Inflammatory macrophage treated with lipopolysaccharide for 4 hours (primary cell): ENCODE measurements at regions not wholly inside any gene's neighbourhood (a gene's known extent, or its start where the extent isn't known, plus 50 kb on each side); places are given as distances from the start of the nearest gene placed in this dataset.

Experiments
- DNase-seq: peaks from one replicate; pipeline ENCODE4 v3.0.0-alpha.2; 2020

DNA sequence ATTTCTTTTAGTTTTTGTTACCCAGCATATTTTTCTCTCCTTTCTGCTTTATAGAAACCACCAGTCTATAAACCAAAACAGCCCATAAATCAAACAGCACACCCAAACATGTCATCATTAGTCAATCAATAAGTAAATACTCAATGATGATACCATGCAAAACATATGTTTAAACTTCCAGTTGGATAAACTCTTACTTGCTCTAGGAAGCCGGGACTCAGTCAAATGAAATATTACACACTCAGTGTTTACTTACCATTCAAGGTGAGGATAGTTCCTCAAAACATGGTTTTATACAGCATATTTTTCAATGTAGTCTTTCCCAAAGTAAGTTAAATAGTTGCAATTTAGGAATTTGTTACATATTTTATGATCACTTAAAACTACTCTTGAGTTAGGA is 343.6 kb upstream of the NXPH2 start:
- no peak for DNase-seq

DNA sequence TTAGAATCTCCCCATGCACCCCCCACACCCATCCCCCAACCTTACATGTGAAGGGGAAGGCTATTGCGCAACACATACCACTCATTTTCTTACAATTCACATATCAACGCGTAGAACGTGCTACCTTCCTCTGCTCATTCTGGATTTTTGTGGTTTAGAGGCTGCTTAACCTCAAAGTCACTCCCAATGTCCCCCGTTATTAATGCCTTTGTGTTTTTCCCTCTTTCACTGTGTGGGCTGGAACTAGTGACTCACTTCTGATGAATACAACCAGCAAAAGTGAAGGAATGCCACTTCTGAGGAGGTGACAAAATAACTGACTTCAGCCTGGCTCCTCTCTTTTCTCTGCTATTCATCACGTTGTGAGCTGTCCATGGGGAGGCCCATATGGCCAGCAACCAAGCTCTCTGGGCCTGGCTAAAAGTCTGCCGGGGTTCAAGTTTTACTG is 342.5 kb upstream of the NXPH2 start:
- DNase-seq, result no peak

DNA sequence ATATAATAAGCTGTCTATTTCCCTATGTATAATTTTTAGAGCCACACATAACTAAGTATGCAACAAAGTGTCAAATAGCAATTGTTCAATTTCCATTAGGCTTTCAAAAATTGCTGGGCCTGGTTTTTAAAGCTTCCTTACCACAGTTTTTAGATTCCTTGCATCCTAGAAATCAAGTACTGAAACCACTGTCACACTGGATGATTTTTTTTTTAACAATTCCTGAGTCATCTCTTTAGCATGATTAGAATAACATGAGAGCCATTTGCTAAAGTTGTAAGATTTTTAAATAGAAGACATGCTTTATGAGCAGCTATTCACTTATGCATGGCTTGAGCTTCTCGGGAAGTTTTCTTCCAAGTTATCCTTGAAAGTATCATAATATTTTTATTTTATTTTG is 319.5 kb upstream of the NXPH2 start:
- no peak for DNase-seq

DNA sequence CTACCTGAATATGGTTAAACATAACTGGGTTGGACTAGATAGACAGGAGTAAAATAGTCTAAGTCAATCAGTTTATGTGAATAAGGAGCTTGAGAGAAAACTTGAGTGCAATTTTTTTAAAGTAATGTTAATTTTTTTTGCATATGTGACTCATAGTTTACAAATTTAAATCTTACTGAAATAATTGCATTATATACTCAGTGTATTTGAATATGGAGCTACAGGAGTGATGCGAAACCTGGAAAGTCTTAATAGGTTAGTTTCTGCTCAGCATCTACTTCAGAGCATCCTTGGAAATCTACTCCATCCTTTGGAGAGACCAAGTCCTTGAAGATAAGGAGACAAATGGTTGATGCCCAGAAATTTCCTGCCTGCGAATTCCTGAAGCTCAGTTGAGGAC is 318.8 kb upstream of the NXPH2 start:
- DNase-seq, result no peak

DNA sequence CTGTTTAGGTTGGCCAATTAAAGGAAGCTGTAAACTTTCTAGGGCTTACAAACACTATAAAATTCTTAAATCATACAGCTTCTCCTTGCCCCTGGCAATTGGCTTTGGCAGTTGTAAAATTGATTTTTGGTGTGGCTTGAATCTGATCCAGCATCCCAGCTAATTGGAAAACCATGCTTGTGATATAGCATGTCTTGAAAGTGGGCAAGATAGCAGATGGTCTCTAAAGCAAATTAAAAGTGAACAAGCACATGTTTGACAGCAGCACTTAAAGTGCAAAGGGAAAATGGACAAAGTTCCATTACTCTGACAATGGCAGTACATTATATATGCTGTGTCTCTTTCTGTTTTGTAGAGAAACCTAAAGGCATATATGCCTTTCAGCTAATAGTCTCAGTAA is 302.9 kb upstream of the NXPH2 start:
- DNase-seq, result no peak

DNA sequence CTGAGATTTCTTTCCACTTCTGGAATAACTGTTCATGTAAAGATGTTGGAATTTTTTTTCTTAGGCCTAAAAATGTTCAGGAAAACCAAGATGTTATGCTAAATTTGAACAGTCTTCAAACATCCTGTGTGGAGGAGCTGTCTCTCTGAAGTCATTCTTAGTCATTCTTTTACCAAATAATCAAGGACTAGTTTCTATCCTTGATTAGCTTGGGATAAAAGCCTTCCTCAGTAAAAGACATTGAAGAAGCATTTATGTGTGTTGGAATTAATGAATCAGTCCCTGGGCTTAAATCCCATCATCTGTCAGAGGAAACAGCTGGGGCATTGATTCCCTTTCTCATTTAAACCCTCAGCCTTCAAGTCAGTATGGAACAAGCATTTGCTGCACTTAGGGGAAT is 300.1 kb upstream of the NXPH2 start:
- no peak for DNase-seq

DNA sequence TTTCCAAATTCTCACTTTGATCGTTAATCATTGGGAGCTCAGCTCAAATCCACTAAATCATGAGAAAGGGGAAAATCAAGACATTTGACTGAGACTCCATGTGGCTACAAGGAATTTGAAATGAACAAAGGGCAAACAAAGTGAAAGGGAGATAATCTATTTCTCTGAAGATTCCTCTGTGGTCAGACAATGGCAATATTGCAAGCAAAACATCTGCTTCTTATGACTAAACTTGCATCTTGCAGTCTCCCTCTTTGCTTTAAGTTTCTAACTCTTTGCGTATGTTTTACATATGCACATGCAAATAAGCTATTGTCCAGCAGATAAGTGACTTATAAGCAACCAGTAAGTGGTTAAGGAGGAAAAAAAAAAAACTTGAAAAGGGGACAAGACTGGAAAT is 299.1 kb upstream of the NXPH2 start:
- DNase-seq, result no peak

DNA sequence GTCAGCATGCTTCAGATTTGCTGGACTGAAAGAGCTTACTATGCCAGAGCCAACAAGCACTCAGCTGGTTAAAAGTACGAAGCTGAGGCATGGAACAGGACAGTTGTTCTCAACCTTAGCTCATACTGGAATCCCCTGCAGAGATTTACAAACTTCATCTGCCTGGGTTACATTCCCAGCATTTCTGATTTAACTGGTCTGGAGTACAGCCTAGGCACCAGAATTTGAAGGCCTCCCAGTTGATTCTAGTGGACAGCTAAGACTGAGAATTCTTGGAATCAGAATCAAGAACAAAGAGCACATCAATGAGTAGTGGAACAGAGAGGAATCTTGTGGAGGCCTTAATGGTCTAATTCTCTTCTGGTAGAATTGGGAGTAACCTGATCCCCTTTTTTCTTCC is 298.2 kb upstream of the NXPH2 start:
- DNase-seq, result no peak

DNA sequence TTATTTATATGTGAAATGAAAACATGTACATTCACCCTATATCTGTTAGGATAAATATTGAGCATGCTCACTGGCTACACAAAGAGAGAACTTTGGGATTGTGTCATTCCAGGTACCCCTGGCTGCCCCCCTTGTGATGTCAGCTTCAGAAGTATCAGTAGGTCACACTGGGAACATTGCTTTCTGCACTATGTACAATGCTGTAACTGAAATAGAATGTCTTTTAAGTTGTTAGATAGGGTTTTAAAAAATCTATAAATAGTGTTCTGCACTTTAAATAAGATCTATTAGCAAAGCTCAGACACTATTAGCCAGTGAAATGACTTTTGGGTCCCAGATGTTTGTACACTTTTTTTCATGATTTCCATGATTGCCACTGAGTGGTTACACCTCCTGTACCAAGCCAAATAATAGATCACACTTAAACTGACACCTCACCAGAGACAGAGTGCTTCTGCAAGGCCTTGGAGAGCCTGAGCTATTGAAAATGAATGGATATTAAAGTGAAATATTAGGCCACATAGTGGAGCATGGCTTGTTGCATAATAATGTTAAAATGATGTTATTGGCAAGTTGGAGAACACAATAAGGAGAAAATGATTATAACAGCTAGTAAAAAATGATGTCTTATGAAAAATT is 297.0 kb upstream of the NXPH2 start:
- no peak for DNase-seq

DNA sequence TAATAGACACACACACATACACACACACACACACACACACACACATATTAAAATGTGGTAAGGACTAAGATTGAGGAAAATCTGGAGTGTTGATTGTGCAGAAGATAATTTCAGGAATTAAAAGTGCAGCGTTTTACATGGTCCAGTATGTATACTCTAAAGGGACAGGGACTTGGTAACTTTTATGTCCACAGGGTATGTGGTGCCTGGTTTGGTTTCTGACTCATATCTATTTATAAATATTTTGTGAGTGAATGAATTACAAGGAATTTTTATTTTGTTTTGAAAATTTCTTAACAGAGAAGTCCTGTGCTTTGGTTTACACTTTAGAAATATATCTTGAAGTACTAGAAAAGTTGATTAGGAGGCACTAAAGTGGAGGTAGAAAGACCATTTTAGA is 287.7 kb upstream of the NXPH2 start:
- no peak for DNase-seq

DNA sequence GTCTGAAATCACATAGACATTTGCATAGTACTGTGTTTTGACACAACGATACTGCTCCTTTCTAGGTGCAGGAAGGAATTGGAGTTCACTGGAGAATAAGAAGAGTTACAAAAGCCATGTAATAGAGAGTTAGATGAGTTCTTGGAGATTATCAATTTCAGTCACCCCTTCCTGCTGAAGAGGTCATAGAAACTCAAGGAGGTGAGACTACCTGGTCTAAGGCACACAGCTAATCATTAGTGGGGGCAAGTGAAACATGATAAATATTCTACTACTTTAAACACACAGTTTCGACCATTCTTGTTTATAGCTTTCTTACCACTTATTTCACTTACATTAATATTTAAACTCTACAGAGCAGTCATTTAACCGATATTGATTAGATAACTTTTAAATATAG is 286.9 kb upstream of the NXPH2 start:
- DNase-seq, result no peak

DNA sequence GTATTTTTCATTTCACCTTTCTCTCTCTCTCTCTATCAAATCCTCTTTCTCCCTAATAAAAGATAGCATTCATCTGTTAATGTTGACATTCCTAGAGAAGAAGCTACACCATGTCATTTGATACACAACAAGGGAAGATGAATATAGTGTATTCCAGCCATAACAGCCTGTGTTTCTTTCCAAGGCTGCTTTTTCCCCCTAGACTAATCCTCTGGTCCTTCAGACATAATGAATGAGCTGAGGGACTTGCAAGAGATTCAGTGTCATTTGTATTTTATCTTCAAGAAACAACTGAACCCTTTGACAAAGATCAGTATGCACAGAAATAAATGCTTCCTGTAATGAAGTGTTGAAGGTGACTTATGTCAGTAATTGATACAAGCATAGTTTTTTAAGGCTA is 284.0 kb upstream of the NXPH2 start:
- DNase-seq, result no peak

DNA sequence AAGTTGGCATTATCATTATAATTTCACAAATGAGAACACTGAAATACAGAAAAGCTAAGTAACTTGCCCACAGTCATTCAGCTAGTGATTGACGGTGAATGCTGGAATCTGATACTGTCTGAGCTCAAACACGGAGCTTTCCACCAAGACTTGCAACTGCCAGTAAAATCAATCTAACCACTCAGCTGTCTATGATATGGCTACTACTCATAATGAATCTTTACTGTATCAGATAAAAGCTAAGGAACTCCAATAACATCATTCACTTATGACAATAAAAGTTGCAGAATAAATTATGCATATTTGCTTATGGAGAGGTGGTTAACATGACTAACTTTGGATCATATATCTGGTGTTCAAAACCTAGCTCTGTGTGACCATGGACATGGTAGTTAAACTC is 279.4 kb upstream of the NXPH2 start:
- no peak for DNase-seq

DNA sequence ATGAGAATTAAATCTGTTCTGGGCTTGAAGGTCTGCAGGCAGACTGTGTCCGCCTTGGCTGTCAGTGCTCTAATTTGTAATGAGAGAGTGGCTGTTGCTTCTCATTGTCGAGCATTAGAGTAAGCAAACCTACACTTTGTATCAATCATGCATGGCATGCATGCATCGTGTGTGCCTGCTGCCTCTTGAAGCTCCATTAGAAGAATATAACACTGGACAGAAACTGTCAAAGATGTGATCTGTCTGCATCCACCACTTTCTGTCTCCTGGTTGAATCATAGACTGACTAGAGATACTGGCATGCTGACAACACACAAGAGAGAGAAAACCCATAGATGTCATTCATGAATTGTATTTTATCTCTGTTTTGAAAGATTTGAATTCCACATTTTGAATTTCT is 275.0 kb upstream of the NXPH2 start:
- DNase-seq, result no peak

DNA sequence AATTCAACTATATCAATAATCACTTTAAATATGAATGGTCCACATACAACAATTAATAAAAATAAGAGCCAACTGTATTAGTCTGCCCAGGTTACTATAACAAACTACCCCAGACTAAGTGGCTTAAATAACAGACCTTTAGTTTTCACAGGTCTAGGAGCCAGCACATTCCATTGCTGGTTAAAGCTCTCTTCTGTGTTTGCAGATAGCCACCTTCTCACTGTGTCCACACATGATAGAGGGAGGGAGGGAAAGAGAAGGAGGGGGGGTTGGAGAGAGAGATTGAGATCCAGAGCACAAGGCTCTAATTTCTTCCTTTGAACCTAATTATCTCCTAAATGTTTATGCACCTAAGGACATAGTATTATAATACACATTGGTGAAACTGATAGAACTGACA is 267.8 kb upstream of the NXPH2 start:
- no peak for DNase-seq

DNA sequence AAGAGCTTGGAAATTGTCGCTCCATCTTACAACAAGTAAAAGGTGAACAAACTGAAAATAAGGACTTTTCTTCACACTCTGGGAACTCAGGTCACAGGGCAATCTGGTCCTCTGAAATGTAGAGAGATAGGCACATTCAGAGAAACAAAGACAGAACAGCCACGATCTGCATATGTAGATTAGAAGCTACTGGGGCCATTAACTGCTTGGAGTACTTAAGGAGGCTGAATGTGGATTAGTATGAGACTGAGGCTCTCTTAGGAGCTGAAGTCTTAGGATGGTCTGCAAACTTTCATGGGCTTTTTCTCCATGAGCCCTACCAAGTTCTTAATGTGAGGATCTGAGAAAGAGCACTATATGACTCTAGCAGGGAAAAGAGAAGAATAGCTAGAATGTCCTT is 265.3 kb upstream of the NXPH2 start:
- DNase-seq, result no peak

DNA sequence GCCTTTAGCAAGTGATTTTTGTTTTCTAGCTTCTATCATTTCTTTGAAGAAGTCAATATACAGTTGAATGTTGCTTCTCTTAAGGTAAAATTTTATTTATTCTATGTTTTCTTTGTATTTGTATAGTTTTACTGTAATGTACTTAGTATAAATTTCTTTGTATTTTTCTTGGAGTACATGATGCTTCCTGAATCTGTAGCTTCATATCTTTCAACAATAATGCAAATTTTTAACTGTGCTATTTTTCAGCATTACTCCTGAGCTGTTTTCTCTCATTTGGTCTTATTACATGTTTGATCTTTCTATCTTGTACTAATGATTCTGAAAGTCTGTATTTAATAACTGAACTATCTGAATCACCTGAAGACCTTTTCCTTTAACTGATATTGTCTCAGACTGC is 253.9 kb upstream of the NXPH2 start:
- no peak for DNase-seq

DNA sequence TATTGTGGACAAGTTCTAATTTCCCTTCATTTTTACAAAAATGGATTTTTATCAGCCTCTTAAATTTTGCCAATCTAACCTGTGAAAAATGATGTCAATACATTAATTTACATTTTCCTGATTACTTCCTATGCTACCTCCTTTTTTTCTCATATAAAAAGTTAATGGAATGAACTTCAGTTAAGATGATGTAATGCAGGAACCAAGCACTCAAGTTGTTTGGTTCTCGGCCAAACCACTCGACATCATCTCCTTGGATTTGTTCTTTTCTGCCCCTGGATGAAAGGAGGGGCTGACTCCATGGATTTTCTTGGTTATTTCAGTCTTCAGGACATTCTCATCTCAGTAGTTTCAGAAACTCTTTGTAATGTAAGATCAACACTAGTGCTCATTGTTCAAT is 253.1 kb upstream of the NXPH2 start:
- DNase-seq, result no peak

DNA sequence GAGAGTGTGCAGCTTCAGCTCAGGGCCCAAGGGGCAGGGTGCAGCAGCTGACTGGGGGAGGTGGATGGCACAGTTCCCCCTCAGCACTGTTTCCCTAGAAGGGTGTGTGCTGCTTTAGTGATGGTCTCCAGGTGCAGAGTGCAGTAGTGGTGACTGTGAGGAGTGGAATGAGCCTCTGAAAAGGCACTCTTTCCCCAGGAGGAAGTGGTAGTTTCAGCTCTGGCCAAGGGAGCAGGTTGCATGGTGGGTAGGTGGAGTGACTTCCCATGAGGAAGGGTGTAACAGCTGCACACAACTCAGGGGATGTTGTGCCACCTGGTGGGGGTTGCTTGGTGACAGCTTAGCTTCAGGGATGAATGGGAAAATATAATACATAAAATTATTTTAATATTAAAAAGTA is 251.5 kb upstream of the NXPH2 start:
- DNase-seq, result no peak

DNA sequence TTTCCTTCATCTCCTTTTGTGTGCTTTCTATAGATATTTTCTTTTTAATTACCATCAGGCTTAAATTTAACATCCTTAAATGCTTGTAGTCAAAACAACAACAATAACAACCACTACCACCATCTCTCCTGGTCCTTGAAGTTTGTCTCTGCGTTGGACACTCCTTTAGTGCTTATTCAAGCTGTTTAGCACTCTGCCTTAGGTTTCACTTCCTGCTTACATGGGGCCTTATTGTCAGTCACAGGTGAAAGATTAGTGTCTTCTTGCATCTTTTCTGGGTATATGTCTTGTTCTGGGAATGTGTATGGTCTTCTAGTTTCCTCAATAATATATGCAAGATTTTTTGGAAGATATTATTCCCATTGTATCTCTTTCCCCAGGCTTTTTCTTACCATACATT is 240.1 kb upstream of the NXPH2 start:
- no peak for DNase-seq

DNA sequence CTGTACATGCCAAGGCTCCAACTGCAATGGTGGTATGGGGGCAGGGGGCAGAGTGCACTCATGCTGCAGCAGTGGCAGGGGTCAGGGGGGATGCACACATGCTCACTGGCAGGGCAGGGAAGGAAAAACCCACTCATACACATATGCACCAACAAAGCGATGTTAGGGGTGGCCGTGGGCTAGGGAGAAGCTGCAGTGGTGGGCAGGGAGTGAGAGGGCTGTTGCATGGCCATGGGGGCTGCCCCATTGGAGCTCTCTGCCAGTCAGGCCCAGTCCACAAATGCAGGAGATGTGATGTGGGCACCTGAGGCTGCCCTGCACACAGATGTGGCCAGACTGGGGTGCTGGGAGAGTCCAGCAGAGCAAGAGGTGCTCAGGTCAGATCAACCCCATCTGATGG is 238.1 kb upstream of the NXPH2 start:
- no peak for DNase-seq

DNA sequence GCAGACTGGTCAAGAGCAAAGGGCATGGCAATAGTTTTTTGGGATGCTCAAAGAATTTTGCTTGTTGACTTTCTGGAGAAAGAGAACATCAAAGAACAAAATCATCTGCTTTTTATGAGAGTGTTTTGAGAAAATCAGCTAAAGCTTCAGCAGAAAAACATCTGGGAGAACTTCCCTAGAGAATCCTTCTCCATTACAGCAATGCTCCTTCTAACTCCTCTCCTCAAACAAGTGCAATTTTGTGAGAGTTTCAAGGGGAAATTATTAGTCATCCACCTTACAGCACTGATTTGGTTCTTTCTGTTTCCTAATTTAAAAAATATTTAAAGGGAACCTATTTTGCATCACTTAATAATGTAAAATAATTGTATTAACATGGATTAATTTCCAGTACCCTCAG is 226.9 kb upstream of the NXPH2 start:
- no peak for DNase-seq

DNA sequence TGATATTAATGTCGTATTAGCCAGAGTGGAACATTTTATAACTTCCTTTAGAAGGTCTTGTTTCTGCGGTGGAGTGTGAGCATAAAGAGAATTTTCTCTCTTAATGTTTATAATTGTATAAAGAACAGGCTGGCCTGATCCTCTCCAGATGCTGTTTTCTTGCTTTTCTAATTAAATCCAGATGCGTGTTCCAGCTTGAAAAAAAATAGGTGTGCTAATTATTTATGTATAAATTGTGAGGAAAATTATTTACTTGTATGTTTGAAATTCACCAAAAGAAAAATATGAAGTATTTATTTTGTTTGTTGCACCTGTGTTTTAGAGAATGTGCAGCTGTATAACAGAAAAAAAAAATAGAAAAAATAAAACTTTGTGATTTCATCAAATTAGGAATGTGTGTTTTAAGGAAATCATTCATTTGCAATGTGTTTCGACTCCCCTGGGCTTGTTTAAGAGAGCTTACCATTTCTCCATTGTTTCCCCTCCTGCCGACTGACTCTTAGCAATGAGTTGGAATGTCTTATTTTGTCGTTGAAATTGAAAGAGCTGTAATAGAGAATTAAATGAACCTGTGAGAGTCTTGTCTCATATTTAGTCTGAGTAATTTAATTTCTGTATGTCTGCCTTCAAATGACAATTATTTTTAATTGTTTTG is 220.1 kb upstream of the NXPH2 start:
- no peak for DNase-seq

DNA sequence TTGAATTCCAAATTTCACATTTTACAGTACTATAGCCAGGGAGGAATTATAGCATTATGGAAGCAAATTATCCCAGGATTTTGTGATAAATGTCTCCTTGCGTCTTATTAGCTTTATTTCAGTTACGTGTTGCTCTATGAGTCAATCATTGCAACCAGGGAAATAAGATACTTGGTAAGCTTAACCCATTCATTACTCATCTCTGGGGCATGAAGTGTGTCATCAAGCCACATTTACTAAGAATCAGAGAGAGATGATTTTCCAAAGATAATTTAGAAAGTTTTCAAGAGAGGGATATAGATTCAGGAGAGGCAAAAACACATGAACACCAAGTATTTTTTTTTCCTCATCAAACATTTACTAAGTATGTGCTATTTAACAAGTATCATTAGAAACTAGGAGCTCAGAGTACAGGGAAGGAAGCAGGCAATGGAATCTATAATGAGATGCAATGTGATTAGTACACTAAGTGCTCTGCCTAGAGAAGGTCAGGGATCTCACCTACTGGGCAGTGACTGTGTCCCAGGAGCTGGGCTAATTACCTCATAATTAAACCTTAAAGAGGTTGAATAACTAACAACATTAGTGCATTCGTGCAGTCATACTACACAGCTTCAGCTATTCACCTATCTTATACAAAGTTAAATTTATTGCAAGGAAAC is 217.8 kb upstream of the NXPH2 start:
- DNase-seq, result no peak

DNA sequence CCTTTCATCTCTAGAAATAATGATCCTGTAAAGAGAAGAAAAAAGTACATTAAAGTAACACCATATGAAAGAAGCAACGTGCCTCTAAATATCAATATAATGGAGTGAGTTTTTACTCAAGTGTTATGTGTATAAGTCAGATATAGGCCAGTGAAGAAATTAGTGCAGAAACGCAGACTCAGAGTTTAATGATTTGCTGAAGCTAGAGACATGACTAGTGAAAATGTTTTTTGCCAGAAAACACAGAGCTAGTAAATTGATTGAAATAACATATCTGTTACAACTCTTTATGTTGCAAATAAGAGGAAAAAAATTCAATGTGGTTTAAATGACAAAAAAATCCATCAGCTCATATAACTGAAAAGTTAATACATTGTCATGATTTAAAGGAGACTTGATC is 217.2 kb upstream of the NXPH2 start:
- no peak for DNase-seq
